SW480 (cell line): ENCODE measurements at regions not wholly inside any gene's neighbourhood (a gene's known extent, or its start where the extent isn't known, plus 50 kb on each side); places are given as distances from the start of the nearest gene placed in this dataset.

Experiments
- DNase-seq: peaks from one replicate; pipeline ENCODE4 v3.0.0-alpha.2; 2016; ENCODE audit warnings: low spot score

DNA sequence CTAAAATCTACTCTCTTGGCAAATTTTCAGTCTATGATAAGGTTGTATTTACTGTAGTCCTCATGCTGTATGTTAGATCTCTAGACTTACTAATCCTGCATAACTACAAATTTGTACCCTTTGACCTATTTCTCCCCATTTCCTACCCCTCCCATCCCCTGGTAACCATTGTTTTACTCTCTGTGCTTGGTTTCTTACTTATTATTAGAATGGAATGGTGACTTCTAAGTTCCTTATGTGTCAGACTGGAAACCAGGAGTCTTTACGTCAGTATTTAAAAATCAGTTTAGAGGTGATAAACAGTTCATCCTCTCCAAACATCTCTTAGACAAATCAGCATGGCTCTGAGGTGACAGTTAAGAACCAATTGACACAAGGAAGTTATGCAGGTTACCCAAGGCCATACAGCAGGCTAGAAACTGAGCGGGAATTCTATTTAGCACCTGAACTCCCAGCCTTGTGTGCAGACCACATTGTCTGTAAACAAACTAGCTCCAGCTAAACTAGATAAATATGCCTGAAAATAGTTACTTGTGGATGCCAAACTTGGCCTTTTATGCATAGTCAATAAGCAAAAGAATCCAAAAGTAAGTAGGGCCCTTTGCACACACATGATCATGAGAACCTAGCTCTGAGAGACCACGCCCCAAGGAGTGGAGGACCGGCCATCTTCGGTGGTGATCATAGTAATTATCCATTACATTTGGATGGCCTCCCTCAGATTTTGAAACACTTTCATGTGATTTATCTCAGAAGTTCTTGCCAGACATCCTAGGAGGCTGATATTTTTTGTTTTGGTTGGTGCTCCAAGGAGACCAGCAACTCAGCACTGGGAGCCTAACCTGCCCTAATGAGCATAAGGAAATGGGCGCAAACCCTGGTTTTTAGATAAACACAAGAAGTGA lies 72.3 kb upstream of the BOC start:
- DNase-seq: no peak

DNA sequence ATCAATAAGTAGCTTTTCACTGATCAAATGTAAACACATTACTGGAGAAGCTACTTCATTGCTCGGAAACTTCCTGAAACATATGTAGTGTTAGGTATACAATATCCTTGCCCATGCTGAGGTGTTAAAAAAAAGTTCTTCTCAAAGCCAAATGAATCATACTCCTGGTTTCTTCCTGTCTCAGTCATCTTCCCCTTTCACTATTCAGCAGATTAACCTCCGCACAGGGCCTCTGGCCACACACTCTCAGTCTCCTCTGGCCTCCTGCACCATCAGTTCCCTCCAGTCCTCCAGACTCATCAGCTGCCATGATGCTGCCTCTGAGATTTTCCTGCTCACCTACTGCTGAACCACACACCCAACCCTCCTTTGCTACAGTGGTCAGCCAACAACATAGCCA lies 70.5 kb upstream of the BOC start:
- DNase-seq: no peak

DNA sequence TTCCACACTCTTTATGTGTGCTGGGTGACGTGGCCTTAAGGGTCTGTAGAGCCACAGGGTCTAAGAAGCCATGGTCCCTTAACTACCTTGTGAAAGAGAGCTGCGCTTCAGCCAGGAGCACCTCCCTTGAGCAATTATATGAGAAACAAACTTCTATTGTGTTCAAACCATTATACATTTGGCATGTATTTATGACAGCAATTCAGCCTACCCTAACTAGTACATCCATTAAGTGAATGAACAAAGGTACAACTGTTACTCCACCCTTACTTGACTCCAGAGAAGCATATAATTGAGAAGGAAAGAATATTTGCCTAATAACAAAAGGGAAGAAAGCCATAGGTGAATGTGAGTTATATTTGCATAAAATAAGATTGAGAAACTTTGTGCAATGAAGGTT lies 69.8 kb upstream of the BOC start:
- DNase-seq: no peak

DNA sequence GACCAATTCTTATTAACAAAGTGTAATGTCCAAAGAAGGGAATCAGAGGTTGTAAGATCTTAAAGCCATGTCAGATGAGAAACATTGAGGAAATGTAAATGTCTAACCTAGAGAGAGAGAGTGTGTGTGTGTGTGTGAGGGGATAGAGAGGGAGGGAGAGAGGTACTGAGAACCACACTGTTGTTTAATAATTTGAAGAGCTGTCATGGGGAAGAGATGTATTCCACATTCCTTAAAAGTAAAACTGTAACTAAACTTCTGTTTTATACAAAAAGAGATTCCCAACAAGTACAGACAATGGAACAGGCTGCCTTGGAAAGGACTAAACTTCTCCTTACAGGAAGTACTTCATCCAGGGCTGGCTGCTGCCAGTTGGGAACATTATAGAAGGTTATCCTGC lies 68.9 kb upstream of the BOC start:
- DNase-seq: no peak

DNA sequence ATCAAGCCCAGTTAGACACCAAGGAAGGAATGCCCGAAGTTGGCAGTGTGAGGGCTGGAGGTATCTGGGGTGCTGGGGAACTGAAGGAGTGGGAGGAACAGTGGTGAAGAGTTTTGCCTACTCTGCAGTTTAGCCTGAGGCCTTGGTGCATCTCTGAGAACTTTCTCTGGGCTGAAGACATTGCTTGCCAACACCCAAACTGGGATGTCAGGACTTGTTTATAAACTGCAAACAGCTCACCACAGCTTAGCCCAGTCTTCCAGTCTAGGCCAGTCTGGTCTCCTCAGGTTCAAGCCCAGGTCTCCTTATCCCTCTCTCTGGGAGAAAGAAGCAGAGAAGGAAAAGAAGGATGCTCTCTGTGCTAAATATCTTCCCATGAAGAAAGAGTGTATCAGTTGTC lies 68.0 kb upstream of the BOC start:
- no peak for DNase-seq

DNA sequence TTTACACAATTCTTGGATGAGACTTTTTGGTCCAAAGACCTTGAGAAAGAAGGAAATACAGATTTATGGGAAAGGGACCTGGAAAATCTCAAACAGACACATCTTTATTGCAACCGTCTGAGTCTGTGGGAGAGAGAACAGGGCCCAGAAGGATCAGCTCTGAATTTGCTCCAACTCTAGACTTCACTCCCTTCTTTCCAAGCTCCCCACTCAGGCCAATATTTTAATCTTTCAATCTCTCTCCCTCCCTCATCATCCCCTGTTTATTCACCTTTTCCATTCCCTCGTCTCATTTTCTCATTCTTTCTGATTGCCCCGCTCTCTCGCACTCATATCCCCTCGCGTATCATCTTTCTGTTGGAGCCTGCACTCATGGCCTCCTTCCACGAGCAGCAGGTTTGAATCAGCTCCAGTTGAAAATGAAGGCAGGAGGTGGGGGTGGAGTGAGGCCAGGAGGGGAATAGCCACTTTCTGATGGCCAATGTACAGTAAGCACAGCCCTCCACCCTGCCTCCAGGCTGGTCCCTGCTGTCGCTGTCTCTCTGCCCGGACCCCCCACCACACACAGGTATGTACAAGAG lies 63.6 kb upstream of the BOC start:
- no peak for DNase-seq

DNA sequence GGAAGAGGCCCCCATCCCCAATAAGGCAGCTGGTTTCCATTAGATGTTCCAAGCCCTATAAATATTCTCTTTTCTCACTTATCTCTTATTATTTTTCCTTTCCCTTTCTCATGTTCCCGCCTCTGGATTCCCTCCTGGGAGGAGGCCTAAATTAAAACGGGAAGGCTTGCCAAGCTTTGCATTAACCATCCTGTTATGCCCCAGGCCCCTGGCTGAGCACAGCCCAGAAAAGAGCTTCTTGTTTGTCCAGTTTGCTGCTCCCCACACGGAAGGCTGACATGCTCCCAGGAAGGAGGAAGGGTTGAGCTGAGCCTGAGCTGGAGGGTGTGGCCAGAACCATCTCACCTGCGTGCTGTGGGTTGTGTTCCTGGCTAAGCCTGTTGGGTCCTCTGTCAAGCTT lies 63.1 kb upstream of the BOC start:
- no peak for DNase-seq

DNA sequence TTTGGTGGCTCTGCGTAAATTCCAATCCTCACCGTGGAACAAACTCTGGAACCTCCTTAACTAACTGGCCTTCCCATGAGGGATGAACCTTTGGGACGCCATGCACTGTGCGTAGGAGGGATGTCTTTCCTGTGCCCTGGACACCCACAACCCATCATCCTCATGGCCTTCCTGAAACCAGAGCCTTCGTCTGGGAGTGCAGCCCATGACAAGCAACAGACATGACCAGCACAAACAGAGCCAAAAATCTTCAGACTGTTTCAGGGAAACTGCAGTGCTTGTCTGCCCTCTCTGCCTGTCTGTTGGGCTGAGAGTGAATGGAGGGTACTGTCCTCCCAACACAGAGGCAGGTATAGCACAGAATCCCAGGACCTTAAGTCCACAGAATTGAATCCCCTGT lies 61.1 kb upstream of the BOC start:
- DNase-seq: no peak

DNA sequence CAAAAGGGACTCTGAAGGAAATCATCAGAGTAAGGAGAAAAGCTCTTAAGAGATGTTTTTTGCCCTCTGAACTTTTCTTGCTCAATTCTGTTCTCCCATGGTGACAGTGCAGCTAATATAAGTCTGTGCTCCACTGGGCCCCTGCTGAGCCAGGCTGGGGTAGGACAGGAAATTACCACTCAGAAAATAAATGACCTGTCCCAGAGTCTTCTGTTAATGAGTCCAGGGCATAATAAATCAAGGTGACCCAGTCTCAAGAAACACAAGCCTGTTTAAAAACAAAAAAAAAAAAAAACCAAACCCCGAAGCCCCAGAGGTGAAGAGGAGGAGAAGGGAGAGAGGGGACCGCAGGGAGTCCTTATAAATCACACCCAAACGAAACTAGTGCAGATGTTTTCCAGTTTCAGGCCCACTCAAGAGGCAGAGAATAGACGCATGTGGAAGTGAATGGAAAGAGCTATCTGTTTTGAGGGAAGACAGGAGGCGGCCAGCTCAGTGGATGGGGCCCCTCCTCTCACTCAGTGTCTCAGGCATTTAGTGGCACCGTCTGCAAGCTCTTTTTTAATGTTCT lies 59.8 kb upstream of the BOC start:
- no peak for DNase-seq

DNA sequence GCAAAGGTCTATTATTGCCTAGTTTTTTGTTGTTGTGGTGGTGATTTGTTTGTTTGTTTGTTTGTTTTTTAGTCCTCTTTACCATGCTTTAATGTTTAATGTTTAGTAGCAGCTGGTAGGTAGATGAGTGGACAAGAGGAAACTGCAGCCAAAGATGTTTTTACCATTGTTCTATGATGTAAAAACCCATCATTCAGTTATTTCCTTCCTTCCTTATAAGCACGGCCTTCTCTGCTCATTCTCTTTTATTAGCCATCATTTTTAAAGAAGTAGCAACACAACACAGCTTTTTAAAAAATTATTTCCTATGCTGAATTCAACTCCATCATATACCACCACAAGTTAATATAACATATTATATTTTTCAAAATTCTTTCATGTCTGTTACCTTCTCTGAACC lies 58.5 kb upstream of the BOC start:
- DNase-seq: no peak

DNA sequence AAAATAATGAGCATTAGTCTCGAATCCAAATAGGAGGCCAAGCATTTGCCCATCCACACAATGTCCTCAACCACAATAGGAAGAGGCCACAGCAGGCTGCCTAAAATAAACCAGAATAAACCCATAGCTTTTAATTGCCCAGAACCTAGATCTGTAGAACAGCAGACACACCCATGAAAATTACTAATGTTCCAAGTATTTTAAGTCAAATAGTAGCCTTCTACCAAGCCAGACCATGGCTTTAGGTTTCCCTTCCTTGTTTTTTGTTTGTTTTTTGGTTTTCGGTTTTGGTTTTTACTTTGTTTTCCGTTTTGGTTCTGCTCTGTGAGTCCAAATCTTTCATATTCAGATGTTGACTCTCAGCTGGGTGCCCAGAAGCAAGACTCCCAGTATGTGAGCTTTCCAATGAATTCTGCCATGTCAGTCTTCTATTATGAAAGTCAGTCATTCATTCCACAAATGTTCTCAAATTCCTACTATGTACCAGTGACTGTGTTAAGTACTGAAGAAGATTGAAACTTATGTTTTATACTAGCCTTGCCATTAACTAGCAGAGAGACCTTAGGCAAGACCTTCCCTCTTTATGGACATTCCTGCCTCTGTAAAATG lies 57.8 kb upstream of the BOC start:
- no peak for DNase-seq

DNA sequence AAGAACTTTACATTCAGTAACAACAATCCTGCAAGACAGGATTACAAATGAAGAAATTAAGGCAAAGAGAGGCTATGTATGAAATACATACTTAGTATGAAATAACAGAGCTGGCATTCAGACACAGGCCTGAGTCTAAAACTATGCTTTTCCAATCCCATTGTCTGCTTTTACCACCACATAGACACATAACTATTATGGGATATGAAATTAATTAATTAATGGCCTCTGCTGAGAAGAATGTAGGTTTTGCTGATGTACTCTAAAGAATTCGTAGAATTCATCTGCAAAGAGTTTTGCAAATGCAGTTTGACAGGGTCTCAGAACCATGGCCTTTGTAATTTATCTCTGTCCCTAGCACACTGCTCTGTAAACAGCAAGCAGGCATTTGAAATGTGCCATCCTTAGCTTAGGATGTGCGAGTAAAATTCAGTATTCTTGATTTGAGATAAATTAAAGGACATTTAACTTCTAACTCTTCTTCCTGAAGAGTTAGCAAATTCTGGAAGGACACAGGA lies 54.5 kb upstream of the BOC start:
- no peak for DNase-seq

DNA sequence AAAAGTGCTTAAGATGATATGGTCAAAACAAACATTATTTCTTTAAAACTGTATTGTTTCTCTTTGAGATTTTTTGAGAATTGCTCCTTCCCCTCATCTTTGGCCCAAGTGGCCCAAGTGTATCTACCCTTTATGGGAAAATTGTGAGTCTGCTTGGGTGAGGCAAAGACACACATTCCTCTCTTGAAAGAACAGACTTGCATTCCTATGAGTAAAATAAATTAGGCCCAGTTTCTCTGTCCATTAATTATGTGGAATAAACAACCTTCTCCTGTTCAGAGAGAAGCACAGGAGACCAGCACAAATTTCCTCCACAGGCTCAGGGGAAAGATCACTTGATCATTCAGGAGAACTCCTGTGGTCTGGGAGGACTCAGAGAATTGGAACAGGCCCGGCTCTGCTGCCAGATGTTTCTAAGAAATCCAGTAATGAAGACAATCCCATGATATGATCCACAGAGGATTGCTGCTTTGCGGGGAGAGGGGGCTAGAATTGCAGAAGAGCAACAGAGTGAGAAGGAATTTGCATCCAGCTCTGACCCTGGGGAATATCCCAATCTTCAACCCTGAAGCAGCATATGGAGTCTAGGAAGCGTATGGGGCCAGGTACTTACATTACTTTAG lies 53.8 kb upstream of the BOC start:
- no peak for DNase-seq

DNA sequence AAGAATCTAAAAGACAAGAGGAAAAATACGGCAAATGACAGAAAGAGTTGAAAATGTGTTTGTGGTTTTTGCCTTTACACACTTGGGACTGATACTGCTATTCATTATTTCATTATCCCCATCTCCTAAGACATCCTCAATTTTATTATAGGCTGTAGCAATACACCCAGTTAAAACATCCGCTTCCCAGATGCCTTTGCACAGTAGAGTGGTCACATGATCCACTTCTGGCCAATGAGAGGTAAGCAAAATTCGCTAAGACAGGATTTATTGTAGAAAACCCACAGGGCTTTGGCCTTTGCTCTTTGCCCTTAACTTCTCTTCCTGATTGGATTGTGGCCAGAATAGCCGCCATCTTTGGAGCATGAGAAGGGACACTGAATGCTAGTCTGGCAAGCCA lies 53.2 kb upstream of the BOC start:
- no peak for DNase-seq
